HUES48 (cell line): ENCODE measurements at regions not wholly inside any gene's neighbourhood (a gene's known extent, or its start where the extent isn't known, plus 50 kb on each side); places are given as distances from the start of the nearest gene placed in this dataset.

ENCODE experiments used
- H3K27ac ChIP-seq: one replicate; pipeline ENCODE4 v1.7.0; 2013; ENCODE audit warnings: low read depth, low read length, inconsistent platforms
- H3K27me3 ChIP-seq: 2 replicates; pipeline ENCODE4 v1.6.1; 2013; ENCODE audit warnings: mild to moderate bottlenecking, low read length; ENCODE audit not compliant: control insufficient read depth, insufficient read depth
- H3K36me3 ChIP-seq: 2 replicates; pipeline ENCODE4 v1.6.1; 2013; ENCODE audit warnings: low read length; ENCODE audit not compliant: control insufficient read depth, insufficient read depth
- H3K4me1 ChIP-seq: 2 replicates; pipeline ENCODE4 v1.6.1; 2013; ENCODE audit warnings: mild to moderate bottlenecking, low read length; ENCODE audit not compliant: control insufficient read depth, insufficient read depth
- H3K4me3 ChIP-seq: 2 replicates; pipeline ENCODE4 v1.5.1; 2013; ENCODE audit warnings: mild to moderate bottlenecking, low read depth, low read length
- H3K9ac ChIP-seq: 2 replicates; pipeline ENCODE4 v1.6.1; 2013; ENCODE audit warnings: mild to moderate bottlenecking, low read depth, low read length, moderate library complexity
- H3K9me3 ChIP-seq: 2 replicates; pipeline ENCODE4 v1.6.1; 2013; ENCODE audit warnings: low read length; ENCODE audit not compliant: control insufficient read depth, insufficient read depth

GRCh38 chr9:129258124-129258822 is 80.2 kb upstream of the IER5L start:
- Histone ChIP-seq H3K4me1 (peaks cover 9% of the 10 kb centered on the region), H3K27me3 (peaks cover 47% of the 10 kb centered on the region), H3K9ac (peak overlapping the region; percentile 52; the same call in 1 of the 2 replicates), H3K4me3 (peak overlapping the region; percentile 52), H3K36me3 (no peaks in the 10 kb centered on the region), H3K9me3 (no peaks in the 10 kb centered on the region), H3K27ac (no peak overlapping the region)

- Histone ChIP-seq H3K27ac (no peak overlapping the region), H3K9ac (no peak overlapping the region), H3K27me3 (peaks cover 47% of the 10 kb centered on the region), H3K36me3 (no peaks in the 10 kb centered on the region), H3K4me3 (no peak overlapping the region), H3K4me1 (peaks cover 9% of the 10 kb centered on the region), H3K9me3 (no peaks in the 10 kb centered on the region)
Measured at GRCh38 chr9:129256959-129257713, 79.1 kb upstream of the IER5L start.

DNA sequence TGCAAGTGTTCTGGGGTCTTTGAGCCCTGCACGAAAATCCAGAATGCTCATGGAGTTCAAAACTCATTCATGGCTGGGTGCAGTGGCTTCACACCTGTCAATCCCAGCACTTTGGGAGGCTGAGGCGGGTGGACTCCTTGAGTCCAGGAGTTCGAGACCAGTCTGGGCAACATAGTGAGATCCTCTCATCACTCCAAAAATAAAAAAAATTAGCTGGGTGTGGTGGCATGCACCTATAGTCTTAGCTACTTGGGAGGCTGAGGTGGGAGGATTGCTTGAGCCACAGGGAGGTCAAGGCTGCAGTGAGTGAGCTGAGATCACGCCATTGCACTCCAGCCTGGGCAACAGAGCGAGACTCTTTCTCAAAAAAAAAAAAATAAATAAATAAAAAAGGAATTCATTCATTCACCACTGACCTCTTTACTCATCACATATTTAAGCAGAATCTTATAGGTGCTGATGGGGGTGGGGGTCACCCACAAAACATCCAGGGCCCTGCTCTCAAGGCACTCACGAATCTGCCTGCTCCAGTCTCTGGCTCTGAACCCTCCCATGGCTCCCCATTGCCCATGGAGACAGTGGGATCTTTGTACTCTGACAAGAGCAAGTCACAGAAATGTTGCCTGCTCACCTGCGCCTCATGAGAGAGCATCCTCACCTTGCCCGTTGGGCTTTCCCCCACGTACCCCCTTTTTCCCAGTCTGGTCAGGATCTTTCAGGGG is 76.7 kb upstream of the IER5L start:
- no peaks in the 10 kb centered on the region for H3K9me3 ChIP-seq
- no peak overlapping the region for H3K9ac ChIP-seq
- no peak overlapping the region for H3K27ac ChIP-seq
- H3K4me3 ChIP-seq, result no peak overlapping the region
- H3K36me3 ChIP-seq, result no peaks in the 10 kb centered on the region
- peaks cover 9% of the 10 kb centered on the region for H3K4me1 ChIP-seq
- peaks cover 35% of the 10 kb centered on the region for H3K27me3 ChIP-seq

DNA sequence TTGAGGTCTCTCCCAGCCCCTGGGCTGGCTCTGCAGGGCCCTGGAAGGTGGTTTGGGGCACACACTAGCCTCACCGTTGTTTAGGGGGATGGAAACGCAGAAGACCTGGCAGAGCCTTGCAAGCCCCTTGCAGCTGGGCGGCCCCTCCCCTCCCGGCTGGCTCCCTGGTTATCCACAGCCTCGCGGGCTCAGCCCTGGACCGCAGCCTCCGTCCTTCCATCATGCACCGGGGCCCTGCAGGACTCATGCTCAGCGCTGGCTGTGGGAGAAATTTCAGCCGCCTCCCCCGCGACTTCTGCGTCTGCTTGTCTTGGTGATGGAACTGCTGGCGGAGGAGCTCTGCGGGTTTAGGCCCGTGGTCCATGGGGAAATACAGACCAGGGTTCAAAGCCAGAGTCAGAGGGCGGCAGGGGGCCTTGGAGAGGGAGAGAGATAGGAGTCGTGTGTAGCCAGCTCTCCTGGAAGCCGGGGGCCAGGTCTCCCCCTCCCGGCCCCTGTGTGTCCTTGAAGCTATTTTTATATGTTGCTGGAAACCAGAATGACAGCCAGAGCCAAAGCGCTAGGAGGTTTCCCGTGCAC is 75.8 kb upstream of the IER5L start:
- H3K36me3 ChIP-seq, result no peaks in the 10 kb centered on the region
- no peak overlapping the region for H3K27ac ChIP-seq
- no peaks in the 10 kb centered on the region for H3K9me3 ChIP-seq
- H3K4me1 ChIP-seq, result peaks cover 9% of the 10 kb centered on the region
- no peak overlapping the region for H3K9ac ChIP-seq
- H3K27me3 ChIP-seq, result peaks cover 26% of the 10 kb centered on the region
- no peak overlapping the region for H3K4me3 ChIP-seq

GRCh38 chr9:129252937-129253802 is 75.1 kb upstream of the IER5L start:
- Histone ChIP-seq H3K4me1 (peaks cover 6% of the 10 kb centered on the region), H3K9ac (no peak overlapping the region), H3K4me3 (no peak overlapping the region), H3K9me3 (no peaks in the 10 kb centered on the region), H3K27me3 (peaks cover 21% of the 10 kb centered on the region), H3K36me3 (no peaks in the 10 kb centered on the region), H3K27ac (no peak overlapping the region)

DNA sequence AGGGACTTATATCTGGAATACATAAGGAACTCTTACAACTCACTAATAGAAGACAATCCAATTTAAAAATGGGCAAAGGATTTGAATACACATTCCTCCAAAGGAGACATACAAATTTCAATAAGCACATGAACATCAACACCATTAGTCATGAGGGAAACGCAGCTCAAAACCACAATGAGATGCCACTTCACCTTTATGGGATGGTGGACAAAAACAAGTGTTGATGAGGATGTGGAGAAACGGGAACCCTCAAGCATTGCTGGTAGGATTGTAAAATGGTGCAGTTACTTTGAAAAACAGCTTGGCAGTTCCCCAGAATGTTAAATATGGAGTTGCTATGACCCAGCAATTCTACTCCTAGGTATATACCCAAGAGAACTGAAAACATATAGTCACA is 72.7 kb upstream of the IER5L start:
- H3K27ac ChIP-seq, result no peak overlapping the region
- H3K4me3 ChIP-seq, result no peak overlapping the region

DNA sequence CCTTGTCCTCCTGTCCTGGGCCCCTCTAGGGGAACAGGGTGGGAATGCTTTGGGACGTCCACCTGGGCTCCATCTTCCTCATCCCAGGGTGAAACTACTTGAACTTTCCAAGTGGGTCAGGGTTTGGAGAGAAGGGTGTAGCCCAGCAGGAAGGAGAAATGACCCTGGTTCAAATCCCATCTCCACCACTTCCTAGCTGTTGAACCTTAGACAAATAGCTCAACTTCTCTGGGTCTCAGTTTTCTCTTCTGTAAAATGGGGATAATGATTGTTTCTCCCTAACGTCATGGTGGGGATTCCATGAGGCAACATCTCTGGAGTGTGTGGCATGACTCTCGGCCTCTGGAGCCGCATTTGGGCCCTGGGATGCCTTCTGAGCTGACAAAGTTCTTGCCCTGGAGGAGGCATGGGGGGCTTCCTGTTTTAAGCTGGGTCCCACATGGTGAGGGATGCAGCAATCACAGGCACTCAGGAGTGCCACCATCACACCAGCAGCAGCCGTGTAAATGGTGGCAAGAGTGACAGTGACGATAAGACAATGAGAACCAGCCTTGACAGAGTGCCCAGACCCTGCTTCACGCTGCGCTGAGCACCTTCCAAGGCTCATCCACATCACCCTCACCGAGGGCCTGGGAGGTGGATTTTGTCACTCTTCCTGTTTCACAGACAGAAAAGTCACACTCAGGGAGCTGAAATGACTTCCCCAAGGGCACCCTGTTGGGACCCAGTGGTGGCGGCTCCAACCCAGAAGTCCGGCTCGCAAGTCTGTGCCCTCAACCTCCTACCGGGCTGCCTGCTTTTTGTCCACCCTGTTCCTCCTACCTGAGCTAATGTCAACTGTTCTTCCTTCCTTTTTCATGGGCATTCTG is 69.5 kb upstream of the IER5L start:
- Histone ChIP-seq H3K4me1 (peaks cover 3% of the 10 kb centered on the region; the same call in 1 of the 2 replicates), H3K9me3 (no peaks in the 10 kb centered on the region), H3K27me3 (no peaks in the 10 kb centered on the region), H3K9ac (no peak overlapping the region), H3K27ac (no peak overlapping the region), H3K36me3 (no peaks in the 10 kb centered on the region), H3K4me3 (no peak overlapping the region)

More for the DNA sequence above, 72.7 kb upstream of the IER5L start:
- no peaks in the 10 kb centered on the region for H3K36me3 ChIP-seq
- no peak overlapping the region for H3K9ac ChIP-seq
- no peaks in the 10 kb centered on the region for H3K9me3 ChIP-seq
- H3K27me3 ChIP-seq, result peaks cover under 1% of the 10 kb centered on the region; the same call in 1 of the 2 replicates
- H3K4me1 ChIP-seq, result no peaks in the 10 kb centered on the region; the same call in 1 of the 2 replicates

DNA sequence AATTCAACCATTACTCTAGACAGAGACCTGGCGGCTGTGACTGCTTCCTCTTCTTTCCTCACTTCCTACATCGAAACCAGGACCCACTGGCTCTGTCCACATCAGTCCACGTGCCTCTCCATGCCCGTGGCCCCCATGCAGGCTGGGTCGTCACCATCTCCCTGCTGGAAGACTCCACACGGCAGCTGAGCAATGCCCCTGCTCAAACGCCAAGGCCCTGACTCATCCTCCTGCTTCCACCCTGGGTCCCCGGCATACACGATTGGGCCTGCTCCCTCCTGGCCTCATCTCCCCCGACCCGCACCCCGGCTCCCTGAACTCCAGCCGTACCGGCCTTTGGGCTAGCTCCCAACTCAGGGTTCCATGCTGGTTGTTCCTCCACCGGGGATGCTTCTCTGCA is 67.2 kb upstream of the IER5L start:
- H3K4me3 ChIP-seq, result no peak overlapping the region
- H3K4me1 ChIP-seq, result peaks cover 3% of the 10 kb centered on the region; the same call in 1 of the 2 replicates
- H3K36me3 ChIP-seq, result no peaks in the 10 kb centered on the region
- no peaks in the 10 kb centered on the region for H3K9me3 ChIP-seq
- H3K9ac ChIP-seq, result no peak overlapping the region
- H3K27ac ChIP-seq, result no peak overlapping the region
- H3K27me3 ChIP-seq, result no peaks in the 10 kb centered on the region

DNA sequence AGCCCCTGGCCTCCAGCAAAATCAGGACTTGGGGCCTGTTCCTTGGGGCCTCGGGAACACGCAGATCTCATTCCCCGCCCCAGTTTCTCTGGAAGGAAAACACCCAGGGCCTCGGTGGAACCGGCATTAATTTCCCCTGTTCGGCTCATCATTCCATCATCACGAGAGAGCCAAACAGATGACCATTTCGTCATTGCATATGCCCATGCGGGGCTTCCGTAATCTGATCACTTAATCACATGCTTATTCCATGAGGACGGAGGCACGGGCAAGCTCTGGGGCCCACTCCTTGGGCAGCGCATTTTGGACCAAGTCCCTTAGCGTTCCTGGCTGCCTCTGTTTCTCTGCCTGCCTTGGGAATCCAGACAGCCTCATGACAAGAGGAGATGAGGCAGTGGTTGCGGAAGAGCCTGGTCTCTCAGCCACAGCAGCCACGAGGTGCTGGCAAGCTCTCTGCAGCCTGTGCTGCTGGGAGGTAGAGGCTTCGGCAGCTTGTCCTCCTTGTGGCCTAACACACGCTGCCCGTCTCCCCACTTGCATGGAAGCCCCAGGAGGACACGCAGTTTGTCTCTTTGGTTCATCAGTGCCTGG is 65.0 kb upstream of the IER5L start:
- Histone ChIP-seq H3K9ac (no peak overlapping the region), H3K27me3 (no peaks in the 10 kb centered on the region), H3K36me3 (no peaks in the 10 kb centered on the region), H3K4me1 (peaks cover 3% of the 10 kb centered on the region; the same call in 1 of the 2 replicates), H3K4me3 (no peak overlapping the region), H3K27ac (no peak overlapping the region), H3K9me3 (no peaks in the 10 kb centered on the region)
